Breast epithelium (tissue), 3 donors: ENCODE measurements at regions not wholly inside any gene's neighbourhood (a gene's known extent, or its start where the extent isn't known, plus 50 kb on each side); places are given as distances from the start of the nearest gene placed in this dataset.

Experiments used
- CTCF ChIP-seq, 3 donors: fragments of 450-650 bp; IDR thresholded peaks; one replicate each; pipeline ENCODE4 v1.5.1; 2016 to 2017; ENCODE audit warnings: antibody characterized with exemption in 3 of 3, mild to moderate bottlenecking in 3 of 3, moderate library complexity in 3 of 3
- POLR2AphosphoS5 ChIP-seq, 3 donors: sonication (generic); formaldehyde crosslinking; IDR thresholded peaks; one replicate each; pipeline ENCODE4 v1.6.1; 2017; ENCODE audit warnings: antibody characterized with exemption in 3 of 3

- TF ChIP-seq POLR2AphosphoS5 (IDR thresholded peaks at IDR 0.05) (no peak), CTCF (IDR thresholded peaks at IDR 0.05) (no peak)
Measured at GRCh38 chr21:28828981-28829380, 163.7 kb downstream of the LTN1 start.
